NCI-H1092 (cell line): ENCODE measurements at regions not wholly inside any gene's neighbourhood (a gene's known extent, or its start where the extent isn't known, plus 50 kb on each side); places are given as distances from the start of the nearest gene placed in this dataset.

Experiments
- DNase-seq: peaks from one replicate; lab custom pipeline; 2025; lab: John Stamatoyannopoulos, UW

- DNase-seq: no peak
Measured at GRCh38 chr12:78792052-78792698, 72.4 kb upstream of the SYT1 start.

GRCh38 chr12:78793491-78793890, 71.1 kb upstream of the SYT1 start:
- no peak for DNase-seq

- no peak for DNase-seq
Measured at GRCh38 chr12:78793982-78794381, 70.6 kb upstream of the SYT1 start.

GRCh38 chr12:78795934-78796445, 68.6 kb upstream of the SYT1 start:
- no peak for DNase-seq

GRCh38 chr12:78797196-78797931, 67.2 kb upstream of the SYT1 start:
- no peak for DNase-seq

- no peak for DNase-seq
Measured at GRCh38 chr12:78799649-78800048, 64.9 kb upstream of the SYT1 start.

- no peak for DNase-seq
Measured at GRCh38 chr12:78802593-78802992, 62.0 kb upstream of the SYT1 start.

GRCh38 chr12:78804262-78804661, 60.3 kb upstream of the SYT1 start:
- no peak for DNase-seq
